Type B pancreatic cell (in vitro differentiated cells): ENCODE measurements at regions not wholly inside any gene's neighbourhood (a gene's known extent, or its start where the extent isn't known, plus 50 kb on each side); places are given as distances from the start of the nearest gene placed in this dataset.

Experiments
- DNase-seq: peaks from one replicate; pipeline ENCODE4 v3.0.0; 2021; ENCODE audit warnings: mixed read lengths; ENCODE audit not compliant: unreplicated experiment; ENCODE audit errors: extremely low spot score
- H3K27ac Mint-ChIP-seq: 2 replicates; pipeline ENCODE4 v1.8.0; 2021; ENCODE audit warnings: mild to moderate bottlenecking, mixed read lengths
- H3K27me3 Mint-ChIP-seq: 2 replicates; pipeline ENCODE4 v1.8.0; 2021; ENCODE audit warnings: mixed read lengths
- H3K36me3 Mint-ChIP-seq: 2 replicates; pipeline ENCODE4 v1.8.0; 2021; ENCODE audit warnings: mixed read lengths
- H3K4me1 Mint-ChIP-seq: one replicate; pipeline ENCODE4 v1.8.0; 2021; ENCODE audit warnings: mixed read lengths; ENCODE audit not compliant: unreplicated experiment
- H3K4me3 Mint-ChIP-seq: 2 replicates; pipeline ENCODE4 v1.8.0; 2021; ENCODE audit warnings: mild to moderate bottlenecking, mixed read lengths
- H3K9me3 Mint-ChIP-seq: 2 replicates; pipeline ENCODE4 v1.8.0; 2021; ENCODE audit warnings: mixed read lengths
- TF ChIP-seq, protein P1 (sequence below): fragments of 200-600 bp; sonication (generic); conservative IDR thresholded peaks from 2 replicates; pipeline ENCODE4 v1.5.0; 2021; ENCODE audit warnings: antibody characterized with exemption, mild to moderate bottlenecking

DNA sequence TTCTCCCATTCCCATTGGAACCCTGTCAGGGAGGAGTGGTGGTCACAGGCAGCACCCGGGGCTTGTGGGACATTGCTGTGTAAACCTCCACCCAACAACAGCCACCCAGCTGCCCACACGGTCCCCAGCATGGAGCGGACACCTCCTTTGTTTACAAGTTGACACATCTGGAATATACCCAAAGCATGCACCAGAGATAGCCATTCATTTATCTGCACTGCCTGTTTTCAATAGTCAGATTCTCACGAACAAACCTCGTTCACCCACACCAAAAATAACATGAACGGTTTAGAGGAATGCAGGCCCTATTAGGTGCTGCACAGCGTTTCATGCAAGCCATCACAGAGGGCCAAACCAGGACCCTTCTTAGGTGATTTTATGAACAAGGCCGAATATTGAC, 244.8 kb downstream of the FOXL1 start:
- Mint-ChIP-seq H3K4me1 (peaks cover 18% of the 10 kb centered on the region), H3K27ac (no peak overlapping the region), H3K27me3 (peaks cover 77% of the 10 kb centered on the region), H3K4me3 (no peak overlapping the region), H3K9me3 (peaks cover 4% of the 10 kb centered on the region), H3K36me3 (no peaks in the 10 kb centered on the region)
- TF ChIP-seq, protein P1, sequence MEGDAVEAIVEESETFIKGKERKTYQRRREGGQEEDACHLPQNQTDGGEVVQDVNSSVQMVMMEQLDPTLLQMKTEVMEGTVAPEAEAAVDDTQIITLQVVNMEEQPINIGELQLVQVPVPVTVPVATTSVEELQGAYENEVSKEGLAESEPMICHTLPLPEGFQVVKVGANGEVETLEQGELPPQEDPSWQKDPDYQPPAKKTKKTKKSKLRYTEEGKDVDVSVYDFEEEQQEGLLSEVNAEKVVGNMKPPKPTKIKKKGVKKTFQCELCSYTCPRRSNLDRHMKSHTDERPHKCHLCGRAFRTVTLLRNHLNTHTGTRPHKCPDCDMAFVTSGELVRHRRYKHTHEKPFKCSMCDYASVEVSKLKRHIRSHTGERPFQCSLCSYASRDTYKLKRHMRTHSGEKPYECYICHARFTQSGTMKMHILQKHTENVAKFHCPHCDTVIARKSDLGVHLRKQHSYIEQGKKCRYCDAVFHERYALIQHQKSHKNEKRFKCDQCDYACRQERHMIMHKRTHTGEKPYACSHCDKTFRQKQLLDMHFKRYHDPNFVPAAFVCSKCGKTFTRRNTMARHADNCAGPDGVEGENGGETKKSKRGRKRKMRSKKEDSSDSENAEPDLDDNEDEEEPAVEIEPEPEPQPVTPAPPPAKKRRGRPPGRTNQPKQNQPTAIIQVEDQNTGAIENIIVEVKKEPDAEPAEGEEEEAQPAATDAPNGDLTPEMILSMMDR = no peak
- DNase-seq = no peak

GRCh38 chr16:86823888-86824671, 245.7 kb downstream of the FOXL1 start:
- DNase-seq = no peak
- peaks cover 23% of the 10 kb centered on the region for H3K4me1 Mint-ChIP-seq
- peaks cover 4% of the 10 kb centered on the region for H3K9me3 Mint-ChIP-seq
- TF ChIP-seq, protein P1 = no peak
- no peak overlapping the region for H3K4me3 Mint-ChIP-seq
- peaks cover 75% of the 10 kb centered on the region for H3K27me3 Mint-ChIP-seq
- no peak overlapping the region for H3K27ac Mint-ChIP-seq
- no peaks in the 10 kb centered on the region for H3K36me3 Mint-ChIP-seq

DNA sequence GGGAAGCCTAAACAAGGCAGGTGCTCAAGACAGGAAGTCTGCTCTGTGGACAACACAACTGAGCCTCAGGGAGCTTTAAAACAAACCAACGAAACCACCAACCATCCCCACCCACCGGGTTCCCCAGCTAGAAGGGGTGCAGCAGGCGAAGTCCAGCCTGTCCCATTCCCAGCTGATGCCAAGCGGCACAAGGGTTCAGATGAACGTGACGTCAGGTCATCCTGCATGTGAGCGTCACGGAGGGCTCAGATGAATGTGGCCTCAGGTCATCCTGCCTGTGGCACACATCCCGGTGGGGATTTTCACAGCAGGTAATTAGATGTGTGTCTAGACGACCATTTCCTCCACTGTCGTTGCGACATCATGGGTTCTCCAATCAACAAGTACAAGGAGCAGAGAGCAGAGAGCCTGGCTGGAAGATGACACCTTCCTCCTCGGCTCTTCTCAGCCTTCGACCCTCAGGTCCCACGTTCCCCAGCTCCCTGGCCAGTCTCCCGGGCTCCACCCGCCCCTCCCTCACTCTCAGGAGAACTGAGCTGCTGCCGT, 246.5 kb downstream of the FOXL1 start:
- no peak for DNase-seq
- Mint-ChIP-seq H3K4me1 (peaks cover 21% of the 10 kb centered on the region), H3K27ac (no peak overlapping the region), H3K27me3 (peaks cover 79% of the 10 kb centered on the region), H3K9me3 (peaks cover 4% of the 10 kb centered on the region), H3K4me3 (no peak overlapping the region), H3K36me3 (no peaks in the 10 kb centered on the region)
- TF ChIP-seq, protein P1 = no peak

DNA sequence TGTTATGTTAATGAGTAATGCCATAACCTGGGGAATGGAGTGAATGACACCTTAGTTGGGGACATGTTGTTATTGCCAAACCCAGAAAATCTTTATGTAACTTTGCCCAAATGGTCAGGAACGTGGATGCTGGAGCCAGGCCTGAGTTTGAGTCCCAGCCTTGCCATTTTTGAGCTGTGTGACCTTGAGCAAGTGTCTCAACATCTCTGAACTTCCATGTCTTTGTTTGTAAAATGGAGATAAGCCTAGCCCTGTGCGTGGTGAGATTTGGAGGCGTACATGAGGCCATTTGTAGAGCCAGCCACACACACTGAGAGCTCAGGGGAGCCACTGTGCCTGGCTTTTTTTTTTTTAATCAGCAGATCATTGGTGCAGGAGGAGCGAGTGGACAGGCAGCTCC, 247.3 kb downstream of the FOXL1 start:
- peaks cover 7% of the 10 kb centered on the region for H3K9me3 Mint-ChIP-seq
- no peak overlapping the region for H3K4me3 Mint-ChIP-seq
- DNase-seq = no peak
- H3K36me3 Mint-ChIP-seq = no peaks in the 10 kb centered on the region
- H3K4me1 Mint-ChIP-seq = peaks cover 21% of the 10 kb centered on the region
- H3K27me3 Mint-ChIP-seq = peaks cover 84% of the 10 kb centered on the region
- TF ChIP-seq, protein P1 = no peak
- no peak overlapping the region for H3K27ac Mint-ChIP-seq

- H3K27ac Mint-ChIP-seq = no peak overlapping the region
- H3K9me3 Mint-ChIP-seq = peaks cover 8% of the 10 kb centered on the region
- TF ChIP-seq, protein P1 = no peak
- peaks cover 82% of the 10 kb centered on the region for H3K27me3 Mint-ChIP-seq
- H3K36me3 Mint-ChIP-seq = no peaks in the 10 kb centered on the region
- DNase-seq = no peak
- no peak overlapping the region for H3K4me3 Mint-ChIP-seq
- peaks cover 21% of the 10 kb centered on the region for H3K4me1 Mint-ChIP-seq
Observed at GRCh38 chr16:86826941-86827340, 248.6 kb downstream of the FOXL1 start.
